HG03064 (cell line): ENCODE measurements at regions not wholly inside any gene's neighbourhood (a gene's known extent, or its start where the extent isn't known, plus 50 kb on each side); places are given as distances from the start of the nearest gene placed in this dataset.
A peak's percentile ranks its signal among the peaks of the same experiment; 100 is the strongest.

Experiments used
- ATAC-seq: cut with Tn5 transposase; IDR thresholded peaks from one replicate; pipeline ENCODE4 v1.9.1; 2021; ENCODE audit warnings: low read depth; ENCODE audit not compliant: unreplicated experiment

DNA sequence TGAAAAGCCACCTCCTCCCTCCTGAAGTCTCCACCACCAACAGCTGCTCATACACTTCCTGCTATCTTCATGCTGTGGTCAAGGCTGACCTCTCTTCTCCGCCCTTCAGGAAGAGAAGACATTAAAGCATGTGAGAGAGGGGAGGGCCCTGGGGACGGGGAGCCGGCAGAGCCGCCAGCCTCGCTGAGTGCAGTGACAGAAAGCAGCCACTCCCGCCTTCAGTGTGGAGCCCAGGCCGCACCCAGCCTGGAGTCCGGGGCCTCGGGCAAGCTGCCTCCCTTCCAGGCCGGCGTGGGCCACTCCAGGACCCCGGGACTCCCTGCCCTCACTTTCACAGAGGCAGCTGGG, 94.7 kb upstream of the TNRC6C start:
- ATAC-seq, result no peak

- ATAC-seq, result no peak
Measured at GRCh38 chr17:77864234-77865111, 94.0 kb upstream of the TNRC6C start.

DNA sequence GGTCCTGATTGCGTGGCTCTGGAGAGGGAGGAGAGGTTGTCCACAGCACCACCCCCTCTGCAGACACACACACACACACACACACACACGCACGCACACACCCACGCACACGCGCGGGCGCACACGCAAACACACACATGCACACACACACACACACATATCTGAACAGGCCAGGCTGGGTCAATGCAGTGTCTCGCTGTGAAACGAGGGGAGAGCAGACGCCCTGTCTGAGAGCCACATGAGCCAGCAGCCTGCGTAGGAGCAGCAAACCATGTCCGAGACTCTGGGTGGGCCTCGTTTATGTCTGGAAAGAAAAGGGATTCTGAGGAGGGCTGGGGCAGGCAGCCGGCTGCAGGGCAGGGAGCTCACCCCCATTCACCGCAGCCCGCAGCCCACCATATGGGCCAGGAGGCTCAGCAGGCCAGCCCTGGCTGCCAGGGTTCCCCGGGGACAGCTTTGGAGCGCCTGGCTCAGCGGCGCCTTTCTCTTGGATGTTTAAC, 93.3 kb upstream of the TNRC6C start:
- no peak for ATAC-seq

DNA sequence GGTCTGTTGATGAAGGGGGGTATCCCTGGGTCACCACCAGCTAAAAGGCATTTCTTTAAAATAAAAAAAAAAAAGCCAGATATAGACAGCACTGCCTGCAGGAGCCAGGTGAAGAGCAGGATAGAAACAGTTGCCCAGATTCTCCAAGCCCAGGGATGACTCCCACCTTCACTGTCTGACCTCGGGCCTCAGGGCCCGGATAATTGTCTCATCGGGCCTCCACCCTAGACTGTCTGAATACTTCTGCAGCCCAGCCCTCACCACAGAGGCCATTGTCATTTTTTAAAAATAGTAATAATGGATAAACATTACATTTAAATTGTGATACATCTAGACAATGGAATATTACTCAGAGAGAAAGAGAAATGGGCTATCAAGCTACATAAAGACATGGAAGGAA, 92.8 kb upstream of the TNRC6C start:
- no peak for ATAC-seq

GRCh38 chr17:77867308-77867781, 91.2 kb upstream of the TNRC6C start:
- no peak for ATAC-seq

- no peak for ATAC-seq
Measured at GRCh38 chr17:77867976-77868713, 90.4 kb upstream of the TNRC6C start.

DNA sequence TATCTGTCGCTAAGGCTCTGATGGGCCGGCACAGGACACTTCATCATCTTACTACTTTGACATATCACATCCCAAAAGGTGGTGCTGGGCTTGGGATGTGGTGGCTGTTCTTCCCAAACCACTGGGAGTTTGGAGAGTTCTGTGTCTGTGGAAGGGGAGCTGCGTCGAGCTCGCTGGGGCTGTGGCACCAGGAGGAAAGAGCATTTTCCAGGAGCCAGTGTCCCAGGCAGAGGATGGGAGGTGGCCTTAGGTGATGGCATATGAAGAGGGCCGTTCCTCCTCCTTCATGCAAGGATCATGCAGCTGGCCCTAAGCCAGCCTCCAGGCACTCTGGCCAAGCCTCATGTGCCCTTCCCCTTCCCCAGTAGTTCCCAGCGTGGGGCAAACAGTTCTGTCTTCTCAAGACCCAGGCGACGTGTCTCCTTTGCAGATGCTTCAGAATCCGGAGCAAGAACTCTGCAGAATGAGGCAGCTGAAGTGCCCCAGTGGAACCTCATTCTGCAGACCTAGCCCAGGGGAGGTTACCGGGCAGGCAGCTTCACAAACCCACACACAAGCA, 89.4 kb upstream of the TNRC6C start:
- ATAC-seq, result no peak

GRCh38 chr17:77869665-77870132, 88.8 kb upstream of the TNRC6C start:
- peak; percentile 80 for ATAC-seq

GRCh38 chr17:77872199-77872598, 86.3 kb upstream of the TNRC6C start:
- no peak for ATAC-seq

DNA sequence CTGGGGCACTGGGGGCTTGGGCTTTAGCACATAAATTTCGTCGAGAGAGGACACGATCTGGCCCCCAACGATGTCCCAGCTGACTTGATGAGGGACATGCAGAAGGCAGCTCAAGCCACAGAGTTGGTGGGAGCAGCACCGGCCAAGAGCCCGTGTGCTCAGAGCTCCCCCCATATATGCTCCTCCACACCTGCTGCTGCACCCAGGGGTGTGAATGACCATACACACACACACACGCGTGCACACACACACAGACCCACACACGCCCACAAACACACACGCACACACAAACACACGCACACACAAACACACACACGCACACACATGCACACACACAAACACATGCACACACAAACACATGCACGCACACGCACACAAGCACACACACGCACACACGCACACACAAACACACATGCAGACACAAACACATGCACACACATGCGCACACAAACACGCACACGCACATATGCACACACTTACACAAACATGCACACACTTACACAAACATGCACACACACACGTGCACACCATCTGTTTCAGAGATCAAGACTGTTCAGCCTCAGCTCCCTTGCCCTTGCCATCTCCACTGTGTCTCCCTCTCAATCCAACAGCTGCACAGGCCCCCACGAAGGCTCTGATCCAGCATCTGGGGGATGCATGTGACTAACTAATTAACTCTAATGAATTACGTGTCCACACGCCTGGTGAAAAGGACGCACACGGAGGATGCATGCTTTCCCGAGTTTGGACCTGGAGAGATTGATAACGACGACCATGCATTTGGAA, 85.6 kb upstream of the TNRC6C start:
- no peak for ATAC-seq

DNA sequence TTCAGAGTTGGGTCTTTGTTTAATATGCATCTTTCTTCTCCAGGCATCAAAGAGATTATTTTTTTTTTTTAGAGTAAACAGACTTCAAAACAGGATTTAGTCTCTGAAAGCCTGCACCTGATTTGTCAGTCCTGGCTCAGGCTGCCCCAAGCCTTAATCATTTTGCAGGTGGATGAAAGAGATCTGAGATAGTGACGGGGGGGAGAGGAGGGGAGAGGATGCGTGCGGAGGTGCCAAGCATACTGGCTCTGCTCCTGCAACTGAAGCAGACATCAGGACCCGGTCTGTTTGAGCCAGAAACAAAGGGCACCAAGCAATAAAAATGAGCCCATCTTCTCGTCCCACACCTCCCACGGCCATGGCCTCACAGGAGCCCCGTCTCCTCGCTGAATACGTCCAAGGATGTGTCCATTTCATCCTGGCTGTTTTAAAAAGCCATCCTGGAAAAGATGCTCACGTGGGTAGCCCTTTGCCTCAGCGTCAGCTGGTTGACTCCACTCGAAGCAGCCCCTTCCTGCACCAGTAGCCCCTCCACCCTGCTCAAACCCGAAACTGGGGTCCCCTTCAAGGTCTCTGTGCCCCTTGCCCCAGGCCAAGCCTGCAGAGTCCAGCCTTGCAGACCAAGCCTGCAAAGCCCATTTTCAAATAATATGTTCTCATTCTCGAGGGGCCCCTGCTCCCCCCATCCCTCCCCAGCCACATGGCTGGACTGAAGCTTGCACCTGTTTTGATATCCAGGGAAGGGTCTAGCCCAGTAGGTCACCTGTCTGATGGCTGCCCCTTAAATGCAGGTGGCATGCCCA, 84.8 kb upstream of the TNRC6C start:
- no peak for ATAC-seq

GRCh38 chr17:77874303-77875050, 84.0 kb upstream of the TNRC6C start:
- ATAC-seq, result no peak

DNA sequence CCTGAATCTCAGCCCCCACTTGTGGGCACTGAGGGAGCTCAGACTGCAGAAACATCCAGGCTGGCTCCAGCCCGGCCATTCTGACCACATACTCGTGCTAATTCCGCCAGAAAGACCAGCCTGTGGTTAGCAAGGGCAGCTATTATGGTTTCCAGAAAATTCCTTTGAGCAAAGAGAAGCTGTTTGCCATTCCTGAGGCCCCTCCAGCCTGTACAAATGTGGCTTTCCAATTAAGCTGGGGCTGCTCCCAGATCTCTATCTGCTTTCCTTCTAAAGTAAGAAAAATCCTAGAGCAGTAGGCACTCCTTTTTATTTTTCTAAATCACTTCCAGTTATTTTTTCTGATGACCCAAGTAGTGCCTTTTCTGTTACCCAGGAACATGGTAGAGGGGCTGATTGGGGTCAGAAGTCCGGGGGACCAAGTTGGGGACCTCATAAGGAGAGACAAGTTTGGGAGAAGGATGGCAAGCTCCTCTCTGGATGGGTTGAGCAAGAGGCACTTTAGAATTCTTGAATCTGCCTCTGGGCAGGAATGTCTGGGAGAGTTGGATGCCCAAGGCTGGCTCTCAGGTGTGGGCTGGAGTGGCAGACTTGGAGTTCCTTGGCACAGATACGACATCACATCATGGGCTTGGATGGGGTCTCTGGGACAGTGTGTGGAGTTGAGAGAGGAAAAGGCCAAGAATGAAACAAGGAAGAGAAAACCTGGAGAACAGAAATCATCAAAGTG, 83.3 kb upstream of the TNRC6C start:
- no peak for ATAC-seq

GRCh38 chr17:77875881-77876509, 82.5 kb upstream of the TNRC6C start:
- ATAC-seq, result no peak

DNA sequence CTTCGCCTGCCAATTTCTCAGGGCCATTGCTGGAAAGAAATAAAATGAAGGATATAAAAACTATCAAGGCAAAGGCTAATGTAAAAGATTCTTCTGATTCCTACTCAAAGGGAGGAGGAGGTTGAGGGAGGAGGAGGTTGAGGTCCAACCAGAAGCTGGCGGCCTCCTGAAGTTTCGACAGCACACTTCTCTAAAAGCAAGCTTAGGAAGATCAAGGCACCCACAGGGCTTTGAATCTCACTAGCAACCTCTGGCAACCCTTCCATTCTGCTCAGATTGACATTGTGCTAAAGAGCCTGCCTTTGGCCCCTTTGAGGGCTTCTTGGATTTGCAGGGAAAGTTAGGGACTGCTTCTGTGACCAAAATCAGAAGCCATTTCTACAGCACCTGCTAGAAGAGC, 81.5 kb upstream of the TNRC6C start:
- no peak for ATAC-seq

GRCh38 chr17:77877646-77878355, 80.7 kb upstream of the TNRC6C start:
- ATAC-seq, result no peak

DNA sequence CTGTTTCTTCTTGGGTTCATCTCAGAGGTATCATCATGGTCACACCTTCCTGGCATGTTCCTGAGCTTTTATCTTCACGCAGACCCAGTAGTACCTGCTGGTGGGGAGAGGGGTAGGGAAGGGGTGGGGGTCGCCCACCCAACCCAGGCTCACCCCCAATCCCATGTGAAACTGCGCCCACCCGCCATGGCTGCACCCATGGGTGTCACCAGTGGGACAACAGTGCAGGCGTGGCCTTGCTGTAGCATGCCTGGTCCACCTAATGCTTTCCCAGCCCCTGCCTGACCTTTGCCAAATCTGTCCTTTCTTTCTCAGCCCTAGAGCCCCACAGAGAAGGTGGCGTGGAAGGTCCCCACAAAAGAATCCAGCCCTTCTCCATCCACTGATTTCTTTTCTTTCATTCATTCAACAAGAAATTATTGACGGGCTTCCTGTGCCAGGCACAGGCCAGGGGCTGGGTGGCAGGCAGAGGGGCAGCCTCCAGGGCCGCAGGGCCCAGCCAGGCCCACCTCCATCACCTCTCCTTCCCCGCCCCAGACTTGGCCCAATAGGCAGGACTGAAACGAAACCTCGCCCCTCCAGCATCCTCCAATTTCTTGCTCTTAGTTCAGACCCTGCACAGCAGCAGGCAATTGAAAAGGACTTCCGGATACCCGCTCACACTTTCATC, 79.1 kb upstream of the TNRC6C start:
- ATAC-seq, result no peak
